Thyroid gland (tissue), 4 donors: ENCODE measurements at regions not wholly inside any gene's neighbourhood (a gene's known extent, or its start where the extent isn't known, plus 50 kb on each side); places are given as distances from the start of the nearest gene placed in this dataset.

Source experiments
- DNase-seq, 2 donors: peaks; one replicate each; pipeline ENCODE4 v3.0.0-alpha.2; 2019
- H3K27ac ChIP-seq, 3 donors: fragments of 200-600 bp; sonication (generic); 1 replicate in 2 of 3; 2 replicates in 1 of 3; pipeline ENCODE4 v1.5.1; 2016 to 2019; ENCODE audit warnings: mild to moderate bottlenecking in 1 of 3, moderate library complexity in 1 of 3
- H3K27me3 ChIP-seq: fragments of 200-600 bp; sonication (generic); one replicate; pipeline ENCODE4 v1.5.1; 2019
- H3K36me3 ChIP-seq, 2 donors: fragments of 200-600 bp; sonication (generic); one replicate each; pipeline ENCODE4 v1.5.1; 2016 to 2019
- H3K4me1 ChIP-seq, 2 donors: fragments of 200-600 bp; sonication (generic); one replicate each; pipeline ENCODE4 v1.5.1; 2017 to 2019
- H3K4me3 ChIP-seq, 3 donors: fragments of 200-600 bp; sonication (generic); replicated peaks in 1 of 3; 1 replicate in 2 of 3; 2 replicates in 1 of 3; pipeline ENCODE4 v1.5.1; 2016; ENCODE audit warnings: mild to moderate bottlenecking in 1 of 3
- H3K9me3 ChIP-seq: fragments of 200-600 bp; sonication (generic); one replicate; pipeline ENCODE4 v1.5.1; 2017
- CTCF ChIP-seq, 6 experiments: fragments of 200-600 bp in 3 of 6; fragments of 450-650 bp in 3 of 6; sonication (generic) in 3 of 6; IDR thresholded peaks; one replicate each; pipeline ENCODE4 v1.5.1; 2016 to 2019; ENCODE audit warnings: antibody characterized with exemption in 6 of 6, mild to moderate bottlenecking in 2 of 6, inconsistent platforms in 1 of 6, moderate library complexity in 1 of 6
- POLR2A ChIP-seq, 2 donors: fragments of 450-650 bp; IDR thresholded peaks; one replicate each; pipeline ENCODE4 v1.6.1; 2017; ENCODE audit warnings: antibody characterized with exemption in 2 of 2, mild to moderate bottlenecking in 2 of 2, moderate library complexity in 1 of 2
- WGBS, 2 donors: methylation state at CpG; one replicate each; pipeline ENCODE4 v1.1.5; 2017; 5-methylcytosine and 5-hydroxymethylcytosine counted together
- intact Hi-C: fragments of 100-400 bp; cut with DNase I; formaldehyde crosslinking; loops from one replicate; pipeline ENCODE4 v1.15.1; 2023

- DNase-seq: no peak
- H3K9me3 ChIP-seq: no peaks in the 10 kb centered on the region
- intact Hi-C loops: no loop called here
- 72 to 85% methylated on average over 5 of the region's 5 CpGs for WGBS, 2 donors
- H3K27ac ChIP-seq: no peak overlapping the region
- no peak overlapping the region for H3K4me3 ChIP-seq
- H3K4me1 ChIP-seq: peaks cover 34% of the 10 kb centered on the region in 2 donors
- TF ChIP-seq CTCF (IDR thresholded peaks at IDR 0.05) (no peak), POLR2A (IDR thresholded peaks at IDR 0.05) (no peak)
- no peaks in the 10 kb centered on the region for H3K27me3 ChIP-seq
- H3K36me3 ChIP-seq: no peaks in the 10 kb centered on the region
Measured at GRCh38 chr5:56496581-56497063, 263.5 kb upstream of the ANKRD55 start.

GRCh38 chr5:56494300-56494731, 261.2 kb upstream of the ANKRD55 start:
- H3K9me3 ChIP-seq: no peaks in the 10 kb centered on the region
- peak overlapping the region; percentile 67 to 93 (median 88) for H3K27ac ChIP-seq
- H3K4me1 ChIP-seq: peaks cover 37 to 46% of the 10 kb centered on the region in 2 donors
- DNase-seq: peak; percentile 66 to 70
- H3K27me3 ChIP-seq: no peaks in the 10 kb centered on the region
- no peaks in the 10 kb centered on the region for H3K36me3 ChIP-seq
- TF ChIP-seq POLR2A (IDR thresholded peaks at IDR 0.05) (no peak), CTCF (IDR thresholded peaks at IDR 0.05) (no peak)
- no peak overlapping the region for H3K4me3 ChIP-seq
- intact Hi-C loops: no loop called here
- WGBS, 2 donors: 14 to 25% methylated on average over 7 of the region's 7 CpGs

GRCh38 chr5:56493766-56494165, 260.6 kb upstream of the ANKRD55 start:
- WGBS, 2 donors: 24 to 32% methylated on average over 7 of the region's 7 CpGs
- Histone ChIP-seq H3K27me3 (no peaks in the 10 kb centered on the region), H3K36me3 (no peaks in the 10 kb centered on the region), H3K9me3 (no peaks in the 10 kb centered on the region), H3K4me3 (no peak overlapping the region), H3K27ac (peak overlapping the region; percentile 67 to 93 (median 88)), H3K4me1 (peaks cover 37 to 46% of the 10 kb centered on the region in 2 donors)
- peak; percentile 84 to 87 for DNase-seq
- intact Hi-C loops: no loop called here
- TF ChIP-seq POLR2A (IDR thresholded peaks at IDR 0.05): peak in 1 of 2 donors; percentile 30
- no peak for TF ChIP-seq CTCF (IDR thresholded peaks at IDR 0.05)

GRCh38 chr5:56493308-56493707, 260.2 kb upstream of the ANKRD55 start:
- TF ChIP-seq CTCF (IDR thresholded peaks at IDR 0.05) (no peak), POLR2A (IDR thresholded peaks at IDR 0.05) (no peak)
- intact Hi-C loops: no loop called here
- Histone ChIP-seq H3K36me3 (no peaks in the 10 kb centered on the region), H3K4me3 (no peak overlapping the region), H3K27me3 (no peaks in the 10 kb centered on the region), H3K9me3 (no peaks in the 10 kb centered on the region), H3K27ac (peak overlapping the region; percentile 67 to 93 (median 88)), H3K4me1 (peaks cover 37 to 46% of the 10 kb centered on the region in 2 donors)
- 34 to 41% methylated on average over 6 of the region's 6 CpGs for WGBS, 2 donors
- peak; percentile 45 to 55 for DNase-seq

- H3K9me3 ChIP-seq: no peaks in the 10 kb centered on the region
- WGBS, 2 donors: 67 to 79% methylated on average over 5 of the region's 5 CpGs
- no peaks in the 10 kb centered on the region for H3K27me3 ChIP-seq
- TF ChIP-seq POLR2A (IDR thresholded peaks at IDR 0.05) (no peak), CTCF (IDR thresholded peaks at IDR 0.05) (no peak)
- intact Hi-C loops: no loop called here
- H3K27ac ChIP-seq: peak overlapping the region; percentile 67 to 93 (median 88)
- no peak overlapping the region for H3K4me3 ChIP-seq
- H3K4me1 ChIP-seq: peaks cover 37 to 46% of the 10 kb centered on the region in 2 donors
- no peaks in the 10 kb centered on the region for H3K36me3 ChIP-seq
- DNase-seq: no peak
Measured at GRCh38 chr5:56492812-56493211, 259.7 kb upstream of the ANKRD55 start.
